Fibroblast of mammary gland (primary cell): ENCODE measurements at regions not wholly inside any gene's neighbourhood (a gene's known extent, or its start where the extent isn't known, plus 50 kb on each side); places are given as distances from the start of the nearest gene placed in this dataset.
"Not testable (repeated sequence)": the region's sequence is repeated elsewhere in the genome, so short reads cannot be mapped to it uniquely, and the experiment has no call there.

ENCODE experiments used
- DNase-seq: peaks from one replicate; pipeline ENCODE4 v3.0.0-alpha.2; 2010; ENCODE audit warnings: low read depth
- H3K4me3 ChIP-seq: 2 replicates; pipeline ENCODE4 v1.5.1; 2011; ENCODE audit warnings: low read depth, mild to moderate bottlenecking, low read length, moderate library complexity; ENCODE audit not compliant: control insufficient read depth
- TF ChIP-seq, protein P1 (sequence below): conservative IDR thresholded peaks from 2 replicates; pipeline ENCODE4 v1.5.1; 2011; ENCODE audit warnings: low read depth, low read length, inconsistent platforms; ENCODE audit not compliant: control insufficient read depth, insufficient read depth

GRCh38 chr2:11877764-11878163 lies 131.3 kb downstream of the LPIN1 start:
- H3K4me3 ChIP-seq, result no peak overlapping the region
- TF ChIP-seq, protein P1, sequence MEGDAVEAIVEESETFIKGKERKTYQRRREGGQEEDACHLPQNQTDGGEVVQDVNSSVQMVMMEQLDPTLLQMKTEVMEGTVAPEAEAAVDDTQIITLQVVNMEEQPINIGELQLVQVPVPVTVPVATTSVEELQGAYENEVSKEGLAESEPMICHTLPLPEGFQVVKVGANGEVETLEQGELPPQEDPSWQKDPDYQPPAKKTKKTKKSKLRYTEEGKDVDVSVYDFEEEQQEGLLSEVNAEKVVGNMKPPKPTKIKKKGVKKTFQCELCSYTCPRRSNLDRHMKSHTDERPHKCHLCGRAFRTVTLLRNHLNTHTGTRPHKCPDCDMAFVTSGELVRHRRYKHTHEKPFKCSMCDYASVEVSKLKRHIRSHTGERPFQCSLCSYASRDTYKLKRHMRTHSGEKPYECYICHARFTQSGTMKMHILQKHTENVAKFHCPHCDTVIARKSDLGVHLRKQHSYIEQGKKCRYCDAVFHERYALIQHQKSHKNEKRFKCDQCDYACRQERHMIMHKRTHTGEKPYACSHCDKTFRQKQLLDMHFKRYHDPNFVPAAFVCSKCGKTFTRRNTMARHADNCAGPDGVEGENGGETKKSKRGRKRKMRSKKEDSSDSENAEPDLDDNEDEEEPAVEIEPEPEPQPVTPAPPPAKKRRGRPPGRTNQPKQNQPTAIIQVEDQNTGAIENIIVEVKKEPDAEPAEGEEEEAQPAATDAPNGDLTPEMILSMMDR, result no peak
- no peak for DNase-seq

- DNase-seq, H3K4me3 ChIP-seq: not testable (repeated sequence)
Observed at GRCh38 chr2:11885253-11885652, 138.8 kb downstream of the LPIN1 start.

DNA sequence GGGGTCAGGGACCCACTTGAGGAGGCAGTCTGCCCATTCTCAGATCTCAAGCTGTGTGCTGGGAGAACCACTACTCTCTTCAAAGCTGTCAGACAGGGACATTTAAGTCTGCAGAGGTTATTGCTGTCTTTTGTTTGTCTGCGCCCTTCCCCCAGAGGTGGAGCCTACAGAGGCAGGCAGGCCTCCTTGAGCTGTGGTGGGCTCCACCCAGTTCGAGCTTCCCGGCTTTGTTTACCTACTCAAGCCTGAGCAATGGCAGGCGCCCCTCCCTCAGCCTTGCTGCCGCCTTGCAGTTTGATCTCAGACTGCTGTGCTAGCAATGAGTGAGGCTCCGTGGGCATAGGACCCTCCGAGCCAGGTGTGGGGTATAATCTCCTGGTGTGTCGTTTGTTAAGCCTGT lies 140.5 kb downstream of the LPIN1 start:
- H3K4me3 ChIP-seq, DNase-seq: not testable (repeated sequence)

DNA sequence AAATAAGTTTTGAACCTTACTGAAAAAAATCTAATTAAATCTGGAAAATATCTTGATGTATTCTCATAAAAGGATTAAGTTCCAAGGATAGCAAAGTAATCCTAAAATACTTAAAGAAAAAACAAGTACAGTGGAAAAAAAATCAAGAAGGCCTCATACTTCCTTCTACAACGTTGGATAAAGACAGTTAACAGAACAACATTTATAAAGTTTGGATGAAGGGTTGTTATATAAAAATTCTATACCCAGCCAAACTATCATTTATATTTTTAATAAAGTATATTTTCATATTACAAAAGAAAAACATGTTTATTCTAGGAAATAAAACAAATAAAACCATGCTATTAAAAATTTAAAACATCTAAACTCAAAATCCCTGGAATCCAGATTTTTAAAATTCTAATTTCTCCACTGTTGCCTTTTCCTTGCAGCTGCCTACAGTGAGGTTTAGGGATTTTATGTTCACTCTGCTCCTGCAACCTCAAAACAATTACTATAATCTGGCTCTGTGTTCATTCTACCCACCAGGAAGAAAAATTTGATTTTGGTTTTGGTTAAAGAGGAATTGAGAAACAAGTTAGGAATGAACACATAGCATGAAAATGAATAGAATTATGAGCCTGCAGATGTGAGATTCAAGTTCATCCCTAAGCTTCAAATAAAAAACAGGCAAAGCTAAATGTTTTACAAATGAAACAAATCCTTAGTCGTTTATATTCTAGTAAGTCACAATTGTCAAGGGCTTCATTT lies 142.8 kb downstream of the LPIN1 start:
- TF ChIP-seq, protein P1, result no peak
- no peak overlapping the region for H3K4me3 ChIP-seq
- no peak for DNase-seq

DNA sequence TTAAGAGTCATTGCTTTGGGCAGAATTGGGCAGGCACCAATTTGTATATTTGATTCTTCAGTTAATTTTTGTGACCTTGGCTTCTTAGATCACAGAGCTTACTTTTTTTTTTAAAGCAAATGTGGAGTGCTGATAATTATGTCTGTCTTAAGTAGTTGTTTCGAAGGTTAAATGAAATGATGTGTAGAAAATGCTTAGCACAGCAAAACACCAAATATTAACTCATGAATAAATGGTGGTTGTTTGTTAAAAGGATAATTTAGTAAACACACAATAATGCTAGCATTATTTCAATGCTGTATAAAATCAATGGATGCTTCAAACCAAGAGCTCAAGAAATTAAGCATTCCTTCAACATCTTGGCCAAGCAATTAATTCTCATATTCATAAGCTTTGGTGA lies 143.4 kb downstream of the LPIN1 start:
- TF ChIP-seq, protein P1, result no peak

GRCh38 chr2:11891028-11891427 lies 144.6 kb downstream of the LPIN1 start:
- no peak for DNase-seq
- TF ChIP-seq, protein P1, result no peak
- H3K4me3 ChIP-seq, result no peak overlapping the region

More for the DNA sequence above, 143.4 kb downstream of the LPIN1 start:
- DNase-seq, result no peak
- H3K4me3 ChIP-seq, result no peak overlapping the region

GRCh38 chr2:11891671-11892440 lies 145.4 kb downstream of the LPIN1 start:
- TF ChIP-seq, protein P1, result no peak
- no peak for DNase-seq
- no peak overlapping the region for H3K4me3 ChIP-seq
